ENCODE measurements at regions not wholly inside any gene's neighbourhood (a gene's known extent, or its start where the extent isn't known, plus 50 kb on each side); places are given as distances from the start of the nearest gene placed in this dataset.
"Not testable (repeated sequence)": the region's sequence is repeated elsewhere in the genome, so short reads cannot be mapped to it uniquely, and the experiment has no call there.

- no peak for DNase-seq
Measured at GRCh38 chr4:171519457-171519856, 293.7 kb upstream of the GALNTL6 start.

- no peak for DNase-seq
Measured at GRCh38 chr4:171517883-171518282, 295.3 kb upstream of the GALNTL6 start.

GRCh38 chr4:171516694-171517093, 296.5 kb upstream of the GALNTL6 start:
- no peak for DNase-seq

- DNase-seq, result no peak
Measured at GRCh38 chr4:171484681-171485080, 328.5 kb upstream of the GALNTL6 start.

DNA sequence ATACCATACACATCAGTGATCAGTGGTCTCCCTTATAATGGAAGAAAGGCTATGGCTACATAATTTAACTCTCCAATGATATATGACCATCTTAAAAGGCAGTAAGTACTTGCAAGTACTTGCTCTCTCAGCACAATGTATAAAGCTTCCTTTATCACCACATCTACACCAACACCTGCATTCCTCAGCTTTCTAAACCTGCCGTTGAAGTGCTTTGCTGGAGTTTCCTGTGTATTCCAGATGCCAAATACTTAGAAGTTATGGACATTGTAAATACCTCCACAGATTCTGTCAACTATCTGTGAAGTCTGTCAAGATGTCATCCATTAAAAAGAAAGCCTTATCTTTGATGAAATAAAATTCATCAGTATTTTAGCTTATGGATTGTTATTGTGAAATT, 335.0 kb upstream of the GALNTL6 start:
- no peak for DNase-seq

DNA sequence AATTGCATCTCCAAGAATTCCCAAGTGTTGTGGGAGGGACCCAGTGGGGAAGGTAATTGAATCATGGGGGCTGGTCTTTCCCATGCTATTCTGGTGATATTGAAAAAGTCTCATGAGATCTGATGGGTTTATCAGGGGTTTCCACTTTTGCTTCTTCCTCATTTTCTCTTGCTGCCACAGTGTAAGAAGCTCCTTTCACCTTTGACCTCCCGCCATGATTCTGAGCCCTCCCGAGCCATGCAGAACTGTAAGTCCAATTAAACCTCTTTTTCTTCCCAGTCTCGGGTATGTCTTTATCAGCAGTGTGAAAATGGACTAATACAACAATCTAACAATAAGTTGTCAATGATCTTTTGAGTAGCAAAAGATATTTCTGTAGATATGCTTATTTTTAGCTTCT, 338.1 kb upstream of the GALNTL6 start:
- DNase-seq, result not testable (repeated sequence)

- DNase-seq, result no peak
Measured at GRCh38 chr4:171473155-171473554, 340.0 kb upstream of the GALNTL6 start.

- no peak for DNase-seq
Measured at GRCh38 chr4:171472230-171472629, 341.0 kb upstream of the GALNTL6 start.

GRCh38 chr4:171464499-171464898, 348.7 kb upstream of the GALNTL6 start:
- no peak for DNase-seq

DNA sequence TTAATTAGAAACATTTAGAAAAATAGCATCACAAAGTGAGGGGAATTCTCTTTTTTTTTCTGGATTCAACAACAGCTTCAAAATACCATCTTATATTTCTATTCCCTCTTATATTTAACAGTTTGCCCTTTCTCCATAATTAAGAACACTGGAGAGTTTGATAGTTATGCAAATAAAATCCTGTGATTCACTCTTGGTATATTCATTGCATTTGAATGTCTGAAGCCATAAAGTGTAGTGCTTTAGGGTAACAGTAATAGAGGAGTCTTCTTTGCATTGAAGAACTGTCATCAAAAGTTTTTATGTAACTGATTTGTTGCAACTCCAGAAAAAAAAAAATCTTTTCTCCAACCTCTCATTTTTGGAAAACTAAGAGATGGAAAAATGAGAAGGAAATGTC, 352.0 kb upstream of the GALNTL6 start:
- no peak for DNase-seq

DNA sequence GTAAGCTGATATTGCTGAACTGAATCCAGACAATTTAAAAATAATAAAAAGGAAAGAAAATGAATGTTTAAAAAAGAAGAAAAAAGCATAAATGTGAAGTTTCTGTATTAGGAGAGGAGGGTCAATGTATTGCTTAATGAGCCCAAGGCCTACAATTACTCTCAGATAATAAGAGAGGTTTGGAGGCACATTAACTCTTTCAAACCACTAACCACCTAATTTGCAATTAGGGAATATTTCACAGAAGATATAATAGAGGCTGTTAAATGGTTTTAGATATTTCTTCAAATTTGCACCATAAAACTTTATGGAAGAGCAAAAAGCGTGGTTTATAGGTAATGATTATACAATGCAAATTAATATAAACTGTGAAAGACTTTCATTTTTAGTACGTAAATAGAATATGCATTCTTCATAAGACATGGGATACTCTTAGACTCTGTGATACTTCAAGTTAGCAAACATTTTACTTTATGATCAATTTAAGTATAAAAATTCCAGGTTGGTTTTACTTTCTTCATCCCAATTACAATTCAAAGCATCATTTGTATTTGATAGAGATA, 364.2 kb upstream of the GALNTL6 start:
- DNase-seq, result no peak

GRCh38 chr4:171448358-171448757, 364.8 kb upstream of the GALNTL6 start:
- DNase-seq, result no peak

GRCh38 chr4:171441300-171441941, 371.8 kb upstream of the GALNTL6 start:
- DNase-seq, result no peak

- no peak for DNase-seq
Measured at GRCh38 chr4:171433674-171434073, 379.5 kb upstream of the GALNTL6 start.

DNA sequence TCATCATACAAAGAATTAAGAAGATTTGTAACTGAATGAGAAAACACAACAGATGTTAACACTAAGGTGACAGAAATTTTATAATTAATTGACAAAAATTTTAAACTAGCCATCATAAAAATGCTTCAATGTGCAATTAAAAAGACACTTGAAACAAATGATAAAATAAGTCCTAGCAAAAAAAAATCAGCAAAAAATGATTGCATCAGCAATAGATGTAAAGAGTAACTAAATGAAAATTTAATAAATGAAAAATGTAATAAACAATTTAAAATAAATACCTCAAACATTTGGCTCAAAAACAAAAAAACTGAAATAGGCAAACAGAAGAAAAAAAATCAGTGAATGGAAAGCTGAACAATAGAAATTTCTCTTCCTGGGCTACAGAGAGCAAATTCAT, 380.7 kb upstream of the GALNTL6 start:
- no peak for DNase-seq

GRCh38 chr4:171430495-171430894, 382.7 kb upstream of the GALNTL6 start:
- DNase-seq, result no peak

DNA sequence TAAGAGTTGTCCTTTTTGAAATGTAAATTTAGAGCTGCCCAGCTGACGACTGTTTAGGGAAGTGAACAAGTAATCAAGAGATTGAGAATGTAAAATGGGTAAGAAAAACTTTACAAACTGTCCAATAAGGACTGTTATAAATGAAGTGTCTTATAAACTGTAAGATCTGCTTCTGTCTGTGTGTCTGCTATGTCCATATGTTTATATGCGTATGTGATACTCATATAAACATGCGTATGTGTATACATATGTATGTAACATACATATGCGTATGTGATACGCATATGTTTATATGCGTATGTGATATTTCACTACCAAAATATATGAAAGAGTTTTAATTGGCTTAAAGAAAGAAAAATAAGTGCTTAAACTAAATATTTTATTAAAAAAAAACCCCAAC, 416.0 kb upstream of the GALNTL6 start:
- DNase-seq, result no peak

- no peak for DNase-seq
Measured at GRCh38 chr4:171390626-171391025, 422.6 kb upstream of the GALNTL6 start.

DNA sequence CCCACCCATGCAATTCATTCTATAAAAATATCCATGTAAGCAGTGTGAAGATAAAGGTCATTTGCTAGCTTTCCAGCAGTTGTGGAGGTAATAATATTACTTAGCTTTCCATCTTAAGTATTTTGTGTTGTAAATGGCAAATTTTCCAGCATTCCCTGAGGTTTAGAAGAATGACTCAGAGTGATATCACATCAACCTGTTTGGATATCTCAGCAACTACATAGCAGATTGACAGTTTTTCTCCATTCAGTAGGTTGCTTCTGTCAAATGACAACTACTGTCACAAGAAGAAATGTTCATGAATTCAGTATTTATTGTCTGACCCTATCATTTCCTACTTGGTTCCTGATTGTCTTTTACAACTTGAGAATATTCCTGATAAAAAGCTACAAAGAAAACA, 434.9 kb upstream of the GALNTL6 start:
- no peak for DNase-seq

GRCh38 chr4:171376724-171377123, 436.5 kb upstream of the GALNTL6 start:
- no peak for DNase-seq

DNA sequence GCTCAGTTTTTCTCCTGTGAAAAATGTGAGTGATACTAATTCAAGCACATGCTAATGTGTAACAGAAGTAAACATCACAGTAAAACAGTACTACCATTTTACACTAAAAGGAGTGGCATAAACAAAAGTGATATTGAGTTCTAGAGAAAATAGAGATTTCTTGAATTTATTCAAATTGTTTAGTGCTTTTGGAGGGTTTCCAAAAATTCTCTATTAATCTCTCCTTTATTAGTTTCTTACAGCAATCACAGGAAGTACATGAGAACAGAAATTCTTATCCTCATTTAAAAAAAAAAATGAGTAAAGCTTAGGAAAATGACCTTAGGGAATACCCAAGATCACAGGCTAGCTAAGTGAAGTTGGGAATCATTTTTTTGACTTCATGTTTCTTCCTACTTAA, 459.7 kb upstream of the GALNTL6 start:
- DNase-seq, result no peak

GRCh38 chr4:171348090-171348489, 465.1 kb upstream of the GALNTL6 start:
- no peak for DNase-seq

- no peak for DNase-seq
Measured at GRCh38 chr4:171342646-171343045, 470.6 kb upstream of the GALNTL6 start.

DNA sequence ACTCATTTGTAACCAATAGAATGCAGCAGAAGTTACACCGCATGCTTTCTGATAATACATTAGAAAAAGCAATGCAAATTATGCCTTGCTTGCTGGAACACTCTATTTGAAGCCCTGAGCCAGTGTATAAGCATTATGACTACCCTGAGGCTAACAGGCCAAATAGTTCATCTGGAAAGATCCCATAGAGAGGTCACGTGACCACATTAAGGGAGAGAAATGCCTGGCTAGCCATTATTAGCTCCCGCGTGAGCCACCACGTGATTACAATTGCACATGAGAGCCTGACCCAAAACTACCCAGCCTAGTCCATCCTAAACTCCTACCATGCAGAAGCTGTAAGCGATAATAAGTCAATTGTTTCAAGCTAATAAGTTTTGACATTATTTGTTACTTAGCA, 472.9 kb upstream of the GALNTL6 start:
- DNase-seq, result no peak

DNA sequence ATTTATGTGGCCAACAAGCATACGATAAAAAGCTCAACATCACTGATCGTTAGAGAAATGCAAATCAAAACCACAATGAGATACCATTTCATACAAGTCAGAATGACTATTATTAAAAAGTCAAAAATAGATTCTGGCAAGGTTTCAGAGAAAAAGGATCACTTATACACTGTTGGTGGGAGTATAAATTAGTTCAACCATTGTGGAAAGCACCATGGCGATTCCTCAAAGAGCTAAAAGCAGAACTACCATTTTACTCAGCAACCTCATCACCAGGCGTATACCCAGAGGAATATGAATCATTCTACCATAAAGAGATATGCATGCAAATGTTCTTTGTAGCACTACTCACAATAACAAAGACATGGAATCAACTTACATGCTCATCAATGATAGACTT, 478.7 kb upstream of the GALNTL6 start:
- DNase-seq, result no peak
